ENCODE measurements at regions not wholly inside any gene's neighbourhood (a gene's known extent, or its start where the extent isn't known, plus 50 kb on each side); places are given as distances from the start of the nearest gene placed in this dataset.
"Not testable (repeated sequence)": the region's sequence is repeated elsewhere in the genome, so short reads cannot be mapped to it uniquely, and the experiment has no call there.

DNA sequence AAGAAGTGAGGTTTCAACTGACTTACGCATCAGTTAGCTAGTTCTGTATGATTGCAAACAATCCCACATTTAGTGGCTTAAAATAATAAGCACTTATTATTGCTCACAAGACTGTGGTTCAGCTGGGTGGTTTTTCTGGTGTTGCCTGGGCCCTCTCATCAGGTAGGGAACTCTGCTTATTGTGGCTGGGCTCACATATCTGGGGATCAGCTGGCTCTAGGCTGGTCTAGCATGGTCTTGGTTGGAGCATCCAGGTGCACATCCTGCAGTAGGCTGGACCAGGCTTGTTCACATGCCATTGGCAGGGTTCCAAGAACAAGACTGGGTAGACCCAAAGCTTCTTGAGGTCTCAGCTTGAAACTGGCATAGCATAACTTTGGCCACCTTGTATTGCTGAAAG, 317.4 kb upstream of the NOTCH2NLA start:
- H3K36me3 ChIP-seq (ENCODE audit: control insufficient read depth, insufficient read depth, low read length); POLR2A ChIA-PET (ENCODE audit: unreplicated experiment); H3K4me1 ChIP-seq (ENCODE audit: control insufficient read depth, insufficient read depth, low read length); H3K27ac ChIP-seq (ENCODE audit: insufficient read depth, low read length); H2BK120ac ChIP-seq (ENCODE audit: low read depth, low read length); BruUV-seq (replicated peaks); H2BK5ac ChIP-seq (ENCODE audit: low read depth, low read length, poor library complexity, severe bottlenecking); ATAC-seq (ENCODE audit: low read depth); in situ Hi-C loops (cut with MboI; ENCODE audit: low sequenced_read_pairs); H3K4ac ChIP-seq (ENCODE audit: low read depth, low read length); H3K79me1 ChIP-seq (ENCODE audit: low read depth in 1 of 2, low read length in 2 of 2); H3K9me1 ChIP-seq (ENCODE audit: insufficient read depth, low read length); intact Hi-C loops (cut with micrococcal nuclease); H2BK20ac ChIP-seq (ENCODE audit: low read depth, low read length); H3K4me3 ChIP-seq (ENCODE audit: insufficient read depth, low read depth, low read length); H3K4me2 ChIP-seq (ENCODE audit: low read depth, low read length); CTCF ChIA-PET; H3K23ac ChIP-seq (ENCODE audit: low read depth, low read length); H2BK15ac ChIP-seq (ENCODE audit: low read depth, low read length); DNase-seq; H3K14ac ChIP-seq (replicated peaks; ENCODE audit: low read depth, low read length); H2AFZ ChIP-seq (replicated peaks; ENCODE audit: low read length, poor library complexity); H3K27me3 ChIP-seq (ENCODE audit: control insufficient read depth, insufficient read depth, low read length); H4K91ac ChIP-seq (ENCODE audit: insufficient read depth, low read depth, low read length); H4K5ac ChIP-seq (ENCODE audit: low read depth, low read length); H3K56ac ChIP-seq (ENCODE audit: extremely low read depth, insufficient read depth, low read length); H4K8ac ChIP-seq (ENCODE audit: low read depth in 2 of 2, low read length in 2 of 2); H3K9ac ChIP-seq (ENCODE audit: low read depth, low read length); H2AK9ac ChIP-seq (replicated peaks; ENCODE audit: low read depth, low read length, poor library complexity); H3K18ac ChIP-seq (ENCODE audit: low read depth, low read length); H2AK5ac ChIP-seq (ENCODE audit: low read depth, low read length); dilution Hi-C loops (cut with HindIII; ENCODE audit: low sequenced_read_pairs, unreplicated experiment); H4K20me1 ChIP-seq (ENCODE audit: insufficient read depth, low read length); H3K9me3 ChIP-seq (ENCODE audit: control insufficient read depth, insufficient read depth, low read length): not testable (repeated sequence)
- no CpG with 5 or more reads among the region's 1 CpG for WGBS, 2 experiments (ENCODE audit: extremely low coverage in 2 of 2, insufficient read length in 1 of 2)

DNA sequence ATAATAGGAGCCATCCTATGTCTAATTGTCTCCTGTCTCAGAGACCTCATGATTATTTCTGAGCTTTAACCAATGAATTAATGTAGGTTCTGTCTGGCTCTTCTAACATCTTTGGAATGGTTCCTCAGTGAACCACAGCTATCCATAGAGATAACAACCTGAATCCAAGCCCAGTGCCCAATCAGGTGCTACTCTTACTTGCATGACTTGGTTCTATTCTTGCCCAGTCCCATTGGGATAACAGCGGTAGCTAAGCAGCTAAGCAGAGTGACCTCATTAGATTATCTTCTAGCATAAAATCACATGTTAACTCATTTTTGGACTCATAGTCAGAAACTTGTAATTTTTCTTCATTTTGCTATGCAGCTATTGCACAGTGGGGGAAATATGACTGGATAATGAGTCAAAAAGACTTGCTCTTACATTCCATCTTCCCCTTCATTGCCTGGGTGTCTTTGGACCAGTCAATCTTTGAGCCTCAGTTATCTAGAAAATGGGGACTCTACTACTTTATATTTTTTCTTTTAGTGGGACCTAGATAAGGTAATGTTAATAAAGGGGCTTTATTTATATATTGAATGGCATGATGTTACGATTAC, 309.1 kb upstream of the NOTCH2NLA start:
- H3K23ac ChIP-seq (ENCODE audit: low read depth, low read length); H2BK15ac ChIP-seq (ENCODE audit: low read depth, low read length); H4K91ac ChIP-seq (ENCODE audit: insufficient read depth, low read depth, low read length); POLR2A ChIA-PET (ENCODE audit: unreplicated experiment); H2BK120ac ChIP-seq (ENCODE audit: low read depth, low read length); H2AK5ac ChIP-seq (ENCODE audit: low read depth, low read length); H3K9ac ChIP-seq (ENCODE audit: low read depth, low read length); H3K9me3 ChIP-seq (ENCODE audit: control insufficient read depth, insufficient read depth, low read length); H3K4me3 ChIP-seq (ENCODE audit: insufficient read depth, low read depth, low read length); H3K36me3 ChIP-seq (ENCODE audit: control insufficient read depth, insufficient read depth, low read length); intact Hi-C loops (cut with micrococcal nuclease); H3K79me1 ChIP-seq (ENCODE audit: low read depth in 1 of 2, low read length in 2 of 2); CTCF ChIA-PET; H3K4me1 ChIP-seq (ENCODE audit: control insufficient read depth, insufficient read depth, low read length); H4K20me1 ChIP-seq (ENCODE audit: insufficient read depth, low read length); H3K18ac ChIP-seq (ENCODE audit: low read depth, low read length); H2BK5ac ChIP-seq (ENCODE audit: low read depth, low read length, poor library complexity, severe bottlenecking); in situ Hi-C loops (cut with MboI; ENCODE audit: low sequenced_read_pairs); H3K56ac ChIP-seq (ENCODE audit: extremely low read depth, insufficient read depth, low read length); DNase-seq; dilution Hi-C loops (cut with HindIII; ENCODE audit: low sequenced_read_pairs, unreplicated experiment); H4K8ac ChIP-seq (ENCODE audit: low read depth in 2 of 2, low read length in 2 of 2); H2AFZ ChIP-seq (replicated peaks; ENCODE audit: low read length, poor library complexity); BruUV-seq (replicated peaks); H2BK20ac ChIP-seq (ENCODE audit: low read depth, low read length); H4K5ac ChIP-seq (ENCODE audit: low read depth, low read length); H3K27ac ChIP-seq (ENCODE audit: insufficient read depth, low read length); H3K14ac ChIP-seq (replicated peaks; ENCODE audit: low read depth, low read length); H2AK9ac ChIP-seq (replicated peaks; ENCODE audit: low read depth, low read length, poor library complexity); H3K4ac ChIP-seq (ENCODE audit: low read depth, low read length); H3K27me3 ChIP-seq (ENCODE audit: control insufficient read depth, insufficient read depth, low read length); H3K9me1 ChIP-seq (ENCODE audit: insufficient read depth, low read length); H3K4me2 ChIP-seq (ENCODE audit: low read depth, low read length): not testable (repeated sequence)
- WGBS, 2 experiments (ENCODE audit: extremely low coverage in 2 of 2, insufficient read length in 1 of 2) = no CpG with 5 or more reads among the region's 2 CpGs
- ATAC-seq (ENCODE audit: low read depth) = 0 out of 2 replicates have a peak, but pooled peaks have one; percentile 14
